PFSK-1 (cell line): ENCODE measurements at regions not wholly inside any gene's neighbourhood (a gene's known extent, or its start where the extent isn't known, plus 50 kb on each side); places are given as distances from the start of the nearest gene placed in this dataset.

Source experiments
- FOXP2 ChIP-seq: optimal IDR thresholded peaks from 2 replicates; pipeline ENCODE3; 2011; ENCODE audit warnings: borderline replicate concordance, control low read depth, inconsistent platforms; ENCODE audit not compliant: insufficient read depth; ENCODE audit errors: extremely low read length, extremely low read depth
- POLR2AphosphoS5 ChIP-seq: IDR thresholded peaks from 2 replicates; pipeline ENCODE4 v1.6.1; 2012; ENCODE audit warnings: low read depth, mild to moderate bottlenecking, control low read depth, low read length, moderate library complexity
- REST ChIP-seq, 2 experiments: IDR thresholded peaks; 2 replicates each; pipeline versions ENCODE4 v1.6.1 to v1.8.0; 2011 to 2012; ENCODE audit warnings: low read depth in 2 of 2, low read length in 2 of 2, control low read depth in 1 of 2, inconsistent platforms in 1 of 2, mild to moderate bottlenecking in 1 of 2, moderate library complexity in 1 of 2; ENCODE audit not compliant: insufficient read depth in 1 of 2
- SIN3A ChIP-seq: IDR thresholded peaks from 2 replicates; pipeline ENCODE4 v1.6.1; 2012; ENCODE audit warnings: mild to moderate bottlenecking, low read length, moderate library complexity, borderline replicate concordance; ENCODE audit not compliant: insufficient read depth
- TAF1 ChIP-seq: IDR thresholded peaks from 2 replicates; pipeline ENCODE4 v1.6.1; 2012; ENCODE audit warnings: low read length, control low read depth, borderline replicate concordance; ENCODE audit not compliant: insufficient read depth

- TF ChIP-seq FOXP2 (no peak), POLR2AphosphoS5 (no peak), REST (IDR thresholded peaks at IDR 0.05; ENCODE audit: insufficient read depth in 1 of 2, low read depth in 2 of 2, low read length in 2 of 2) (no peak), SIN3A (no peak), TAF1 (no peak)
Measured at GRCh38 chr2:17337507-17337906, 180.7 kb downstream of the RAD51AP2 start.

- TF ChIP-seq SIN3A = no peak
- TF ChIP-seq REST (IDR thresholded peaks at IDR 0.05; ENCODE audit: insufficient read depth in 1 of 2, low read depth in 2 of 2, low read length in 2 of 2) = no peak
- TF ChIP-seq TAF1 = no peak
- TF ChIP-seq POLR2AphosphoS5 = no peak
- no peak for TF ChIP-seq FOXP2
Measured at GRCh38 chr2:17336458-17336857, 181.8 kb downstream of the RAD51AP2 start.

DNA sequence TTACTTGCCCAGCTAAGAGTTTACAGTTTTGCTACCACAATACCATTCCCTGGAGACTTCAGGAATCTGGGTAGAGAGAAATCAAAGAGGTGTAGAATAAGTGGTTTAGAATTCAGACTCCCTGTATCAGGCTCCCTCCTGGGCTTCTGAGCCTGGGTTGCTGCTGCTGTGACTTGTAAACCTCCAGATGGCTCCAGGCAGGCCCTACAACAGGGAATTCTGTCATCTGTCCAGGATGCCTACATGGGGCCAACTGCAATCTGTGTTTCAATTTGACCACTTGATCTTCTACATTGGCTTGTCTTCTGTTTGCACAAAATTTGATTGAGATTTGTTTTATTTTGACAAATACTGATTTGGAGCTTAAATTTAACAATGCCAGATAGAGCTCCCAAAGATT is 183.9 kb downstream of the RAD51AP2 start:
- no peak for TF ChIP-seq REST (IDR thresholded peaks at IDR 0.05; ENCODE audit: insufficient read depth in 1 of 2, low read depth in 2 of 2, low read length in 2 of 2)
- TF ChIP-seq FOXP2 = no peak
- no peak for TF ChIP-seq SIN3A
- no peak for TF ChIP-seq TAF1
- no peak for TF ChIP-seq POLR2AphosphoS5

DNA sequence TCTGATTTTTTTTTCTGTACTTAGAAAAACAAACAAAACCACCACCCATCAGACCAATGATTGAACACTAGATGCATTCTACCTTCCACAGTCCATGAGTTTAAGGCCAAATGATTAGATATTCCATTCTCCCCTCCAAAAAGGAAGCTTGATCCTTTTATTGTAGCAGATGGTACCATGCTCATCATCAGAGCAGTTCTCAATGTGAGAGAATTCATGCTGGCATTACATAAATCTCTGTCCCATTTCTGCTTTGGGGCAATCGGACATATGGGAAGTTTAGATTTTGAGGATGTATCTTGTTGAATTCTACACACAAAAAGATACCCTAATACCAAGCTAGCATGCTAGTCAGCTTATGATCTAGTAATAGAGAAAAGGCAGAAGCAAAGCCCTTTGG is 186.6 kb downstream of the RAD51AP2 start:
- TF ChIP-seq TAF1 = no peak
- TF ChIP-seq SIN3A = no peak
- no peak for TF ChIP-seq REST (IDR thresholded peaks at IDR 0.05; ENCODE audit: insufficient read depth in 1 of 2, low read depth in 2 of 2, low read length in 2 of 2)
- TF ChIP-seq FOXP2 = no peak
- TF ChIP-seq POLR2AphosphoS5 = no peak

DNA sequence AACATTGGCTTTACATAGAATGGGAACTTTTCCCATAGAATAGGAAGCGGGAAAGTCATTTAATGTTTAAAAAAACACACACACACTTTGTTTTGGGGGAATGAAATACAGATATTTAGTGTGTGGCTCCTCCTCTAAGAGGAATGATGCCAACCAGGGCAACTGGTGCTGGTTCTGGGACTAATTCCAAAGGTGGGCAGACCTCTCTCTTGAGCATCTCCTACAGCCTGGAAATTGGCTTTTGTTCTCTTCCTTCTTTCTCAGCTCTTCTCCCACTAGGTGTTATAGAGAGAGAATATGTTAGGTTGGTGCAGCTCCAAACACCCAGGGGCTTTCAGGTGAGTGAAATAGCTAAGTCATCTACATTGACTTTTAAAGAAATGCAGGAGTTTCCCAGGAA is 190.1 kb downstream of the RAD51AP2 start:
- TF ChIP-seq POLR2AphosphoS5 = no peak
- no peak for TF ChIP-seq TAF1
- TF ChIP-seq REST (IDR thresholded peaks at IDR 0.05; ENCODE audit: insufficient read depth in 1 of 2, low read depth in 2 of 2, low read length in 2 of 2) = no peak
- TF ChIP-seq FOXP2 = no peak
- no peak for TF ChIP-seq SIN3A
